NOMO-1 treated with dmso at 0.1 percent for 144 hours (cell line): ENCODE measurements at regions not wholly inside any gene's neighbourhood (a gene's known extent, or its start where the extent isn't known, plus 50 kb on each side); places are given as distances from the start of the nearest gene placed in this dataset.

Source experiments
- DNase-seq: peaks from one replicate; lab custom pipeline; 2025; ENCODE audit not compliant: unreplicated experiment; lab: John Stamatoyannopoulos, UW

- DNase-seq, result no peak
These were observed 196.9 kb upstream of the LRFN5 start for GRCh38 chr14:41409806-41410205.

GRCh38 chr14:41404126-41404525 is 202.6 kb upstream of the LRFN5 start:
- DNase-seq, result no peak

DNA sequence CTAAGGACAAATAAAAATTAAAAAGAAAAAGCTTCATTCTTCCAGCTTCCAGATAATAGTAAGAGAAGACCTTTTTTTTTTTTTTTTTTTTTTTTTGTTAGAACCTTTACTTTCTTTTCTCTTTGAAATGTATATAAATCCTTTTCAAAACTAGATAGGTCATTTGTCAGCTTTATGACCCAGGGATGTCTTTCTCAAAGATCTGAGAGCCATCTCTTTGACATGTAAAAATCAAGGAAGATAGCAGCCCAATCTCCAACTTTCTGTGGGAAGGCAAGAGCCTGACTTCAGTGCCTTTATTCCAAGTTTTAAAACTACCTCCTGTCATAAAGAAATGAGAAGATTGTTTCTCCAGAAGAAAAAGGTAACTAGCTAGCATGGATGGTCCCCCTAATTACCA is 203.3 kb upstream of the LRFN5 start:
- no peak for DNase-seq

- DNase-seq, result no peak
These were observed 208.8 kb upstream of the LRFN5 start for GRCh38 chr14:41397926-41398325.

- DNase-seq, result no peak
These were observed 213.2 kb upstream of the LRFN5 start for GRCh38 chr14:41393512-41393911.

- no peak for DNase-seq
These were observed 214.4 kb upstream of the LRFN5 start for GRCh38 chr14:41392226-41392625.

GRCh38 chr14:41389355-41389754 is 217.3 kb upstream of the LRFN5 start:
- no peak for DNase-seq

DNA sequence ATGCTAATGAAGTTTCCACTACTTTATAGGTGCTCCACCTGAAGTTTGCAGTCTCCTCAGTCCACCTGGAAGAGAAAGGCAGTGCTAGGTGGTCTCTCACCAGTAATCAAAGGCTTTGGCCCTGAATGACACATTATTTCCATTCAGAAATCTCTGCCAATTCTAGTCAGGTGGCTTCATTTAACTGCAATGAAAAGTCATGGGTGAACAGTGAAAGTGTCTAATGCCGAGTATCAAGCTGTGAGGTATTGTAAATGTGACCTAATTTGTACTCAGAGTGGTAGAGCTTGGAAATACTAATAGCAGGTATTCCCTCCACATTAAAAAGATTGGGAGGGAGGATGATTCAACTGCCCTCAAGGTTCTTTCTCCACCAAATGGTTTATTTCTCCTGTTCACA is 220.9 kb upstream of the LRFN5 start:
- DNase-seq, result no peak

DNA sequence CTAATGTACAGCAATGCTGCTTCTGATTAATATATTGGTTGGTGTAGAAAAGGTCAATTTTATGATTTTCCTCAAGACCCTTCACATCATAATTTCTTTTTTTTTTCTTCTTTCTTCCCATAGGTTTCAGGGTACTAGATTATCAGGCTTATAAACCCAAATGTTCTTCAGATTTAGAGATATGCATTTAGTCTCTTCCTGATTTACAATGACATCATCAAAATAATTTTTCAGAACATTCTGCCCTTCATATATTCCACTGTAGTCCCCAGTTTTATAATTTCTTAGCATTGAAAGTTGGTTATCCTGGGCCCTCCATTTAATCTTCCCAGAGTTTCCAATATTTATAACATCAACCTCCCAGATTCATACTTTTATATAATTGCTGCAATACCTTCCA is 226.7 kb upstream of the LRFN5 start:
- DNase-seq, result no peak

DNA sequence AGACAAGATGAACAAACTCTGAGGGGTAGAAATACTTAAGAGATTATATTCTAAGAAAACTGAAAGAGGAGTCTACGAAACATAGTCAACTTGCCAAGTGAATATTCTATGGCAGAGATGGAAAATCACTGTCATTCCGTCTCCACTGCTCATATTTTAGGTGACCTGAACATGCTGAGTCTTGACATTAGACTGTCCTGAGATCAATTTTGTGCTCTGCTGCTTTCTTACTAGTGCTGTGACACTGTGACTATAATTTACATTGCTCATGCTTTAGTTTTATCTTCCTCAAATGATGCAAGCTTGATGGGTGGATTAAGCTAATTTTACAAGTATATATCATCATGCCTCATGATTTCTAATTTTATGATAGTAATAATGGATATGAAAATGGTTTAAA is 228.2 kb upstream of the LRFN5 start:
- no peak for DNase-seq

DNA sequence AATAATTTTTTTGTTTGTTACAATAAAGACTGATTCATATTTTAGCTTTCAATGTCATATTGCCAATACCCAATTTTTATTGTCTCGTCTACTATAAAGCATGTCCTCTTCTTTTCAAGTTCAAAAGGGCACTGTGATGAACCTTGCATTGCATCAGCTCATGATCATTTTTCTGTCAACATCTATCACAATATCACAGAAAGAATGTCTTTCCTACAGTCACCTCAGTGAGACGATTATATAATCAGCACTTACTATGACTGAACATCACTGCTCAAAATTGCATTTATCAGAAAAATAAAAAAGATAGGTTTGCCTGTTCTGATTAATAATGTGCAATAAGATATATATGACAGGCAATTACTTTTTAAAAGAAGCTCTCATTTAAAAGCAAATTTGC is 228.7 kb upstream of the LRFN5 start:
- no peak for DNase-seq

GRCh38 chr14:41374092-41374491 is 232.6 kb upstream of the LRFN5 start:
- DNase-seq, result no peak

DNA sequence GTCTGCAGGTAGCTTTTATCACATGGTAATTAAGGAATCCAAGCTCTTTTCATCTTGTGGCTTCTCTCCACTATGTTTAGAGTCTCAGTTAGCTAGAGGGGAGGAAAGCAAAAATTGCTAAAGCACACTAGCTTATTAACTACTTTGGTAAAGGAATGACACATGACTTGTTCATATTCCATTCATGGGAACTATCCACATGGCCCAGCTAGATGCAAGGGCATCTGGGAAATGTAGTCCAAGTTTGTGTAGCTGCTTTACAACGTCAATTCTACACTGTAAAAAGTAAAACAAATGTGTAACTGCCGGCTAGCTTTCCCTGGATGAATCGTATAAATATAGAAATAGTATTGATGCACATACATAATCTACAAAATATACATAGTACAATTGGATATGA is 244.5 kb upstream of the LRFN5 start:
- DNase-seq, result no peak

DNA sequence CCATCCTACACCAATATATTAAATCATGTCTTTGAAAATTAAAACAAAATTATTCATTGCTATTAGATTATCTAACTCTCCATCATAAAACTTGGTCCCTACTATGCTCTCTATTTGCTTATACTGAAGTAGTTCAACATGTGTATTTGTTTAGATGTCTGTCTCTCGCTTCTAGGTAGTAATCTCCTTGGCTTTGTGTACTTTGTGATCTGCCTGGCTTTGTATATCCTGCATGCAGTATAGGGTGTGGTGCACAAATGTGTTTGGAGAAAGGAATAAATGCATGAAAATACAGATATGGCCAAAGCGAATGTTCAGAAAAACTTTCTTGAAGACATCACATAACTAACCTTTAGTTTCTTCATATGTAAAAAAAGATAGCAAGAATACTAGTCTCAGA is 246.6 kb upstream of the LRFN5 start:
- DNase-seq, result no peak

- no peak for DNase-seq
These were observed 250.8 kb upstream of the LRFN5 start for GRCh38 chr14:41355866-41356265.

GRCh38 chr14:41350476-41350875 is 256.2 kb upstream of the LRFN5 start:
- DNase-seq, result no peak

DNA sequence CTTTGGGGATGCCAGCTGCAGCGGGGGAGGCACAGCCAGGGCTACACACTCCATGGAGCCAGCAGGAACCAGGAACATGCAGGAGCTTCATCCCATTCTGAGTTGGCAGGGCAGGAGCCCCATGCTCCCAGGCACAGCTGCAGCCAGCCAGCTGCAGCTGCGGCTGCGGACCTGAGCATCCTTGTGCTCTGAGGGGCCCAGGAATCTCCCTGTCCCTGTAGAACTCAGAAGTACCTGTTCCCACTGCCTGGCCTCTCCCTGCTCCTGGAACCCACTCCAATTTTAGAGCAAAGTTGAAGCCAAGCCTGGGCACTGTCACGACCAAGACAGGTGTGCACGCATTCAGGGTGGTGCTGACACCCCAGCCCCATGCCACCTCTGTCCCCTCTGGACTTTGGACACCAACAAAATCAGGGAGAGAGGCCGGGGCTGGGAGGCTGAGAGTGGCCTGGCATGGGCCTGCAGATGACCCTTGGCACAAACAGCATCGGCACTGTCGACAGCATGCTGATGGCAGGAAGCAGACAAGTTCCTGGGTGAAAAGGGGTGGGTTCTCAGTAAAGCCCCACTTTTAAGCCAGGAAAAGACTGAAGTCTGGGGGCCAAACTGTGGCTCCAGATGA is 257.3 kb upstream of the LRFN5 start:
- DNase-seq, result no peak

- no peak for DNase-seq
These were observed 262.8 kb upstream of the LRFN5 start for GRCh38 chr14:41343857-41344256.

DNA sequence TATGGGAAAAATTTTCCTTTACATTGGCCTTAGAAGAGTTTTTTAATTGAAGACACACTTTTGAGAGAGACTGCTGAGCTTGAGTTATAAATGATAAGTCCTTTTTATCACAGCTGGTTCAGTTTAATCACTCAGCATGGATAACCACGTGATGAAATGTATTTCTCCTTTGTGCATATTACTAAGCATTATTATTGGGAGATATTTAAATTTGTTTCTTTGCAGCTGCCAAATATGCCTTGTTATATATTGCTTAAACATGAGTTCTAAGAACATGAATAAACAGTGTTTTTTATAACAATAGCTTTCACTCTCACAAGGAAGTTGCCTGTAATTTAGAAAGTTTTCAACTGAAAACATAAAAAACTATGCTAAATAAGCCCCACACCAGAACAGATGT is 293.5 kb upstream of the LRFN5 start:
- DNase-seq, result no peak

GRCh38 chr14:41303506-41303905 is 303.2 kb upstream of the LRFN5 start:
- no peak for DNase-seq

- DNase-seq, result no peak
These were observed 303.9 kb upstream of the LRFN5 start for GRCh38 chr14:41302776-41303175.

DNA sequence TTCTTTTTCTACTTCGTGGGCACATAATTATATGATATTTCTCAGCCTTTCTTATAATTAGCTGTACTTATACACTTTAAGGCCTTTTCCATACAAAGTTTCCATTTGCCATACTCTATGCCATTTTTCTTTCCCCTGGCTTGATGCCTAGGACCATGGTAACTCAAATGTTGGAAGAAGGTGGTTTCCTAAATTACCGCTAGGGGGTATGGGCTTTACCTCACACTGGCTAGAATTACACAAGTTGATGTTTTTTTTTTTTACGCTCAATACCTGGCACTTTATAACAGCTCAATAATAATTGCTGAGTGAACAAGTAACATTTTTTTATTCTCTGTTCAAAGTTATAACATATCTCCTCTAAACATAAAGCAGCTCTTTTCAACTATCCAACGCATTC is 306.8 kb upstream of the LRFN5 start:
- DNase-seq, result no peak

DNA sequence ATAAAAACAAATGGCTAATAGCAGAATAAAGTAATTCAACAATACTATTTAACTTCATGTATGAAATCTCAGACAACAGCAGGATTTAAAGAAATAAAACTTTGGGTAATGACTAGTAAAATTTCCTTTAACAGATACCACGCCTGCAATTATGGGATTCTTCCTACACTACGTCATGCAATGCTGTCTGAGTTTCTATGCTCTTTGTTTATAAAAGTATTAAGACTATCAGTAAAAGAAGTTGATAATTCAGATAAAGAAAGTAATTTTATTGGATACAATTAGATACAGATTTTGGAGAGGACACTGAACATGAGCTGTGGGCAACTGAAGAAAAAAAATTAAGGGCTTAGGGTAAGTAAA is 308.4 kb upstream of the LRFN5 start:
- DNase-seq, result no peak
